Common myeloid progenitor, CD34-positive (primary cell): ENCODE measurements at regions not wholly inside any gene's neighbourhood (a gene's known extent, or its start where the extent isn't known, plus 50 kb on each side); places are given as distances from the start of the nearest gene placed in this dataset.

Source experiments
- CTCF ChIA-PET: fragments of 350-600 bp; sonication (Branson Sonifier 250); formaldehyde crosslinking; loops from one replicate; lab custom pipeline; 2021; ENCODE audit warnings: antibody characterized with exemption; lab: Charles Lee
- POLR2A ChIA-PET: fragments of 350-600 bp; sonication (Branson Sonifier 250); formaldehyde crosslinking; loops from one replicate; lab custom pipeline; 2021; ENCODE audit warnings: antibody characterized with exemption; lab: Charles Lee
- DNase-seq, 3 donors: peaks; one replicate each; pipeline versions ENCODE4 v3.0.0 to v3.0.0-alpha.2; 2013
- H3K27ac ChIP-seq, 2 experiments: 1 replicate in 1 of 2; 2 replicates in 1 of 2; pipeline ENCODE4 v1.7.0; 2013; ENCODE audit warnings: inconsistent platforms in 2 of 2, low read length in 2 of 2, mild to moderate bottlenecking in 2 of 2, low read depth in 1 of 2, moderate library complexity in 1 of 2; ENCODE audit not compliant: severe bottlenecking in 2 of 2, insufficient read depth in 1 of 2, poor library complexity in 1 of 2
- H3K27me3 ChIP-seq, 5 experiments: replicated peaks in 2 of 5; 1 replicate in 3 of 5; 2 replicates in 2 of 5; pipeline versions ENCODE4 v1.6.1 to v1.7.0; 2013; ENCODE audit warnings: low read length in 4 of 5, mild to moderate bottlenecking in 2 of 5, moderate library complexity in 2 of 5, inconsistent platforms in 1 of 5; ENCODE audit not compliant: insufficient read depth in 5 of 5, control insufficient read depth in 4 of 5
- H3K36me3 ChIP-seq, 4 experiments: 1 replicate in 2 of 4; 2 replicates in 2 of 4; pipeline versions ENCODE4 v1.6.1 to v1.7.0; 2013; ENCODE audit warnings: low read length in 3 of 4, control low read depth in 1 of 4, mild to moderate bottlenecking in 1 of 4; ENCODE audit not compliant: control insufficient read depth in 4 of 4, insufficient read depth in 4 of 4
- H3K4me1 ChIP-seq, 4 experiments: 1 replicate in 3 of 4; 2 replicates in 1 of 4; pipeline versions ENCODE4 v1.6.1 to v1.7.1; 2013; ENCODE audit warnings: low read length in 3 of 4, mild to moderate bottlenecking in 3 of 4, control low read depth in 1 of 4, inconsistent platforms in 1 of 4, moderate library complexity in 1 of 4; ENCODE audit not compliant: control insufficient read depth in 4 of 4, insufficient read depth in 4 of 4; ENCODE audit errors: control extremely low read depth in 1 of 4
- H3K4me3 ChIP-seq, 7 experiments: 1 replicate in 4 of 7; 2 replicates in 3 of 7; pipeline versions ENCODE4 v1.5.1 to v1.7.0; 2013; ENCODE audit warnings: mild to moderate bottlenecking in 7 of 7, low read length in 6 of 7, moderate library complexity in 6 of 7, inconsistent platforms in 2 of 7, low read depth in 2 of 7, control low read depth in 1 of 7; ENCODE audit not compliant: insufficient read depth in 4 of 7, control insufficient read depth in 1 of 7; ENCODE audit errors: extremely low read depth in 1 of 7
- H3K9me3 ChIP-seq, 5 experiments: 1 replicate in 4 of 5; 2 replicates in 1 of 5; pipeline versions ENCODE4 v1.6.1 to v1.7.1; 2013; ENCODE audit warnings: low read length in 4 of 5, mild to moderate bottlenecking in 2 of 5, inconsistent platforms in 1 of 5, low read depth in 1 of 5, moderate library complexity in 1 of 5; ENCODE audit not compliant: control insufficient read depth in 4 of 5, insufficient read depth in 2 of 5; ENCODE audit errors: control extremely low read depth in 1 of 5
- WGBS: methylation state at CpG from one replicate; pipeline ENCODE4 v1.1.5; 2013; ENCODE audit not compliant: insufficient coverage; 5-methylcytosine and 5-hydroxymethylcytosine counted together

DNA sequence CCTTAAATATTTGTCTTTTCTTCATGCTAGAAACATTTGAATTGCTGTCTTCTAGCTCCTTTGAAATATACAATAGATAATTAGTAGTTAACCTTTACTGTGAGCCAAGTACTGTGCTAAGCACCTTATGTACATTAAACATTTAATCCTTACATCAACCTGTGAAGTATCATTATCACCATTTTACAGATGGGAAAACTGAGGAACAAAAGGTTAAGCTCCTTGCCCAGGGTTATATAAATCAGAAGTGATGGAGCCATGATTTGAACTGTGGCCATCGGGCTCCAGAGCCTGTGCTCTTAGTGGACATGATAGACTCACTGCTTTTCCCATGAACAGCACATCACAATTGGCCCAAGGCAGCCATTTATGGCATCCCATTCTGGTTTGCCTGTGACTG is 140.9 kb downstream of the UNC5CL start:
- Histone ChIP-seq H3K4me1 (peaks cover 0 to 3% (median 1%) of the 10 kb centered on the region in 4 experiments), H3K4me3 (no peak overlapping the region), H3K27me3 (peaks cover 0 to 6% (median 0%) of the 10 kb centered on the region in 5 experiments), H3K27ac (no peak overlapping the region), H3K9me3 (no peaks in the 10 kb centered on the region), H3K36me3 (no peaks in the 10 kb centered on the region)
- ChIA-PET CTCF (interaction anchor here (1.0 kb wide), 1 partner anchor 14 kb away, joined by 3 read pairs; no protein-coding TSS in a partner anchor), POLR2A (no interaction called here)
- no peak for DNase-seq
- WGBS: 100% methylated on average over 1 of the region's 1 CpG

DNA sequence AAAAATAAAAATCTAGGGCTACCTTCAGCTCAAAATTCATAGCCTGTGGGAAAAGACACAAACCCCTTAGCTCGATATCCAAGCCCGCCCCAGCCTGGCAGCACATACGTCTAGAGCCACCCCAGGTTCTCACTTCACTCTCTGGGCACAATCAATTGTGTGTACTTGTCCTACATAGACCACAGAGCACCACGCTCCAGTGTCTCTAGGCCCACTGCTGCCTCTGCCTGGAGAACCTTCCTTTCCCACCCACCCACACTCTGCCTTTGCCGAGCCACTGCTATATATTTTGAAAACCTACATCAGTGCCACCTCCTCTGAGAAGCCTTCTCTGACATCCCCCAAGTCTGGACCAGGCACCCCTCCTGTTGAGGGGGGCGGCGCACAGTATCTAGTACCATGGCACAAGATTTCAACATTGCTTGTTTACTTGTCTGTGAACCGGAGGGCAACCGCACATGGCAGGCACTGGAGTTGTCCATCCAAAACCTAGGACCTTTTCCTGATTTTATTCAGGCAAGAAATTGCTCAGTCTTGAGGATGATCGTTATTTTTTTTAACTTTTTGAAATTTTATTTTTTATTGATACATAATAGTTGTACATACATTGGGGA is 141.5 kb downstream of the UNC5CL start:
- H3K27ac ChIP-seq: no peak overlapping the region
- peaks cover 0 to 3% (median 1%) of the 10 kb centered on the region in 4 experiments for H3K4me1 ChIP-seq
- H3K4me3 ChIP-seq: no peak overlapping the region
- no peaks in the 10 kb centered on the region for H3K36me3 ChIP-seq
- peaks cover 0 to 6% (median 0%) of the 10 kb centered on the region in 5 experiments for H3K27me3 ChIP-seq
- no peaks in the 10 kb centered on the region for H3K9me3 ChIP-seq
- WGBS: 92% methylated on average over 9 of the region's 10 CpGs
- ChIA-PET CTCF (interaction anchor here (1.0 kb wide), 1 partner anchor 14 kb away, joined by 3 read pairs; no protein-coding TSS in a partner anchor), POLR2A (no interaction called here)
- DNase-seq: no peak

DNA sequence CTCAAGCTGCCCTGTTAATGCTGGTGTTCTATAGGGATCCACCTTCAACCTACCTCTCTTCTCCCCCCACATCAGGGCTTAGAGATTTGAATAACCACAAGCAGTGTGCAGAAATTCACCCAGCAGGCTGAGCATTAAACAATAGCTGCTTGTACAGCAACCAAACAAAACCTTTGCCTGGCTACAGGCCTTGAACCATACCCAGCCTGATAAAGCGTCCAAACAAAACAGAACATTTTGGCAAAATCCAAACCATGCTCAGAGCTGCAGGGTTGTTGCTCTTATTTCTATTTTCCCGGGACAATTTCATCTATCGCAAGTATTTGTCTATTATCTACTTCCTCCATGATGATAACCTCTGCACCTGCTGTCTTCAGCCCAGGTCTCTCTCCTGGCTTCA is 142.3 kb downstream of the UNC5CL start:
- peaks cover 0 to 3% (median 1%) of the 10 kb centered on the region in 4 experiments for H3K4me1 ChIP-seq
- no peak overlapping the region for H3K27ac ChIP-seq
- WGBS: 100% methylated on average over 3 of the region's 3 CpGs
- no peaks in the 10 kb centered on the region for H3K9me3 ChIP-seq
- H3K36me3 ChIP-seq: no peaks in the 10 kb centered on the region
- no peak overlapping the region for H3K4me3 ChIP-seq
- H3K27me3 ChIP-seq: peaks cover 0 to 6% (median 0%) of the 10 kb centered on the region in 5 experiments
- POLR2A ChIA-PET: no interaction called here
- DNase-seq: no peak
- CTCF ChIA-PET: interaction anchor here (1.1 kb wide), 1 partner anchor 61 kb away, joined by 3 read pairs; no protein-coding TSS in a partner anchor

DNA sequence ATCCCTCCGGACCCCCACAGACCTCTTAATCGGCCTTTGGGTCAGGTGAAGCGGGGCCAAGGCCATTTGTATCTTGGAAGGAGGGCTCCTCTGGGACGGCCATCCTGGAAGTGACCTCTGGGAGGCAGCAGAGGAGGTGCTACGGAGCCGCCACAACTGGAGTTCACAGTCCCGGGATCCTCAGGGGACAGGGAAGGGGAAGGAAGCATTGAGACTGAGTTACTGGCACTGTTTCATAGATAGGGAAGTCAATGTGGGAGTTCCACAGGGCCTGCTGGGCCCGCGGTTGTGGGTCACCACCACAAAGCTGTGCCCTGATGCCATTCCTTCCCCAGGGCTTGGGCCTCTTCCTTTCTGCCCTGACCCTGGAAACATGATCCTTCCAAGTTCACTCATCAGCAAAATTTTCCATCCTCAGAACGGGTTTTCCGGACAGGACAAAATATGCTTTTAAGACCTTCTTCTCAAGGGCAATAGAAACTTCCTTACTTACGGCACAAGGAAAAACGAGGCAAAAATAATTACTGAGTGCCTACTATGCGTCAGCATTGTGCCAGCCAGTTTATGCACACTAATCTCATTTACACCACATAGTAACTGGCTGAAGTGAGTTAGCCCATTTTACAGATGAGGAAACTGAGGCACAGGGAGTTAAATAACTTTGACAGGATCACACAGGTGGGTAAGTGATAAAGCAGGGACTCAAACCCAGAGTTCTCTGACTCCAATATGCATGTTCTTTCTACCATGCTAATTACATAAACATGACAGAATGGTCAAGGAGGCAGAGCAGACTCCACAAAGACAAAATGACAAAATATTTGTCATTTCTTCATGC is 143.8 kb downstream of the UNC5CL start:
- ChIA-PET POLR2A (no interaction called here), CTCF (interaction anchor here (0.6 to 1.1 kb wide), 3 partner anchors 16 to 113 kb away, joined by 3 read pairs; no protein-coding TSS in a partner anchor)
- H3K4me3 ChIP-seq: no peak overlapping the region
- 54% methylated on average over 13 of the region's 14 CpGs for WGBS
- no peaks in the 10 kb centered on the region for H3K9me3 ChIP-seq
- DNase-seq: peak in 1 of 3 donors; percentile 29
- H3K27ac ChIP-seq: no peak overlapping the region
- peaks cover 0 to 3% (median 1%) of the 10 kb centered on the region in 4 experiments for H3K4me1 ChIP-seq
- H3K36me3 ChIP-seq: no peaks in the 10 kb centered on the region
- peaks cover 0 to 2% (median 0%) of the 10 kb centered on the region in 5 experiments for H3K27me3 ChIP-seq

DNA sequence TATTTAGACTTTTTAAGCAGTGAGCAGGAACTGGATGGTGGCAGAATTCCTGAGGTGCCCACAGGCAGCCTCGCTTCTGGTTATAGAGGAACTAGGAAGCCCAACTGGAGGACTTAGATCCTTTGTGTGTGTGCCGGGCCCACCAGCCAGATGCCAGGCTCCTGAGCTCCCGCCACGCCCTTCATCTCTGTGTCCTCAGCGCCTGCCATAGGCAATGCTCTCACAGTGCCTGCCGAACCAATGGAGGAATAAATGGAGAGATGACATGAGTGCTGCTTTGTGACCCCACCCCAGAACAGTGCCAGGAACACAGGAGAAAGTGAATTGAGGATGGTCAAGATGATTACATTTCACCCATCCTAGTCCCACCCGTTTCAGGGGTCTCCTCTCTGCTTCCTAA is 146.0 kb downstream of the UNC5CL start:
- no peak for DNase-seq
- H3K27ac ChIP-seq: no peak overlapping the region
- ChIA-PET POLR2A (no interaction called here), CTCF (no interaction called here)
- no peaks in the 10 kb centered on the region for H3K36me3 ChIP-seq
- no peak overlapping the region for H3K4me3 ChIP-seq
- H3K4me1 ChIP-seq: peaks cover 0 to 3% (median 1%) of the 10 kb centered on the region in 4 experiments
- WGBS: 96% methylated on average over 4 of the region's 7 CpGs
- no peaks in the 10 kb centered on the region for H3K9me3 ChIP-seq
- peaks cover 0 to 2% (median 0%) of the 10 kb centered on the region in 5 experiments for H3K27me3 ChIP-seq

DNA sequence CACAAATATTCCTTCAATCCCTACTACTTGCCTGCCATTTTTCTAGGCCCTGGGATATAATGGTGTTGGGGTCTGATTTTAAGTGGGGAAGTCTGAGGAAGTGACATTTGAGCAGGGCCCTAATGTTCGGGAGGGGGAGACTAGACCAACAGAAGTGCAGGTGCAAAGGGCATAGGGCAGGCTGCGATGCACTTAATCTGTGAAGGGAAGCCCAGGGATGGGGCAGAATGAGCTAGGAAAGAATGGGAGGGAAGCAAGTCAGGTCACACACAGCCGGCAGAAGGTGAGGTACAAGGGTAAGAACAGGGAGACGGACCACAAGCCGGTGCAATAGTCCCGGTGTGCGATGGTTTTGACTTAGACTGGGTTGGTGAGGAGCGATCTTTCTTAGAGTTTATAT is 146.8 kb downstream of the UNC5CL start:
- H3K4me1 ChIP-seq: peaks cover 0 to 3% (median 1%) of the 10 kb centered on the region in 4 experiments
- peaks cover 0 to 2% (median 0%) of the 10 kb centered on the region in 5 experiments for H3K27me3 ChIP-seq
- DNase-seq: no peak
- 96% methylated on average over 8 of the region's 8 CpGs for WGBS
- no peaks in the 10 kb centered on the region for H3K36me3 ChIP-seq
- H3K9me3 ChIP-seq: no peaks in the 10 kb centered on the region
- CTCF ChIA-PET: no interaction called here
- no peak overlapping the region for H3K27ac ChIP-seq
- no peak overlapping the region for H3K4me3 ChIP-seq
- POLR2A ChIA-PET: no interaction called here
